Peyer's patch (tissue), 4 donors: ENCODE measurements at regions not wholly inside any gene's neighbourhood (a gene's known extent, or its start where the extent isn't known, plus 50 kb on each side); places are given as distances from the start of the nearest gene placed in this dataset.
"Not testable (repeated sequence)": the region's sequence is repeated elsewhere in the genome, so short reads cannot be mapped to it uniquely, and the experiment has no call there.

Source experiments
- DNase-seq, 3 donors: peaks; one replicate each; pipeline ENCODE4 v3.0.0-alpha.2; 2017 to 2019
- H3K27ac ChIP-seq, 4 donors: fragments of 200-600 bp; sonication (generic); one replicate each; pipeline ENCODE4 v1.5.1; 2016 to 2019
- H3K27me3 ChIP-seq, 2 donors: fragments of 200-600 bp; sonication (generic); one replicate each; pipeline ENCODE4 v1.5.1; 2019
- H3K36me3 ChIP-seq, 3 donors: fragments of 200-600 bp; sonication (generic); one replicate each; pipeline ENCODE4 v1.5.1; 2016 to 2019
- H3K4me1 ChIP-seq, 4 donors: fragments of 200-600 bp; sonication (generic); one replicate each; pipeline ENCODE4 v1.5.1; 2016 to 2019
- H3K4me3 ChIP-seq, 4 donors: fragments of 200-600 bp; sonication (generic); 1 replicate in 3 of 4; 2 replicates in 1 of 4; pipeline ENCODE4 v1.5.1; 2016 to 2019; ENCODE audit warnings: mild to moderate bottlenecking in 1 of 4
- H3K9me3 ChIP-seq, 4 donors: fragments of 200-600 bp; sonication (generic); one replicate each; pipeline ENCODE4 v1.5.1; 2016 to 2019; ENCODE audit warnings: mild to moderate bottlenecking in 1 of 4
- POLR2A ChIP-seq, 2 donors: fragments of 450-650 bp; IDR thresholded peaks; one replicate each; pipeline ENCODE4 v1.5.1; 2017; ENCODE audit warnings: antibody characterized with exemption in 2 of 2, mild to moderate bottlenecking in 2 of 2, moderate library complexity in 2 of 2
- TF ChIP-seq, protein P1 (sequence below), 6 experiments: fragments of 450-650 bp in 4 of 6; fragments of 200-600 bp in 2 of 6; sonication (generic) in 1 of 6; IDR thresholded peaks; one replicate each; pipeline ENCODE4 v1.5.1; 2017 to 2019; ENCODE audit warnings: antibody characterized with exemption in 6 of 6, mild to moderate bottlenecking in 3 of 6, moderate library complexity in 1 of 6

DNA sequence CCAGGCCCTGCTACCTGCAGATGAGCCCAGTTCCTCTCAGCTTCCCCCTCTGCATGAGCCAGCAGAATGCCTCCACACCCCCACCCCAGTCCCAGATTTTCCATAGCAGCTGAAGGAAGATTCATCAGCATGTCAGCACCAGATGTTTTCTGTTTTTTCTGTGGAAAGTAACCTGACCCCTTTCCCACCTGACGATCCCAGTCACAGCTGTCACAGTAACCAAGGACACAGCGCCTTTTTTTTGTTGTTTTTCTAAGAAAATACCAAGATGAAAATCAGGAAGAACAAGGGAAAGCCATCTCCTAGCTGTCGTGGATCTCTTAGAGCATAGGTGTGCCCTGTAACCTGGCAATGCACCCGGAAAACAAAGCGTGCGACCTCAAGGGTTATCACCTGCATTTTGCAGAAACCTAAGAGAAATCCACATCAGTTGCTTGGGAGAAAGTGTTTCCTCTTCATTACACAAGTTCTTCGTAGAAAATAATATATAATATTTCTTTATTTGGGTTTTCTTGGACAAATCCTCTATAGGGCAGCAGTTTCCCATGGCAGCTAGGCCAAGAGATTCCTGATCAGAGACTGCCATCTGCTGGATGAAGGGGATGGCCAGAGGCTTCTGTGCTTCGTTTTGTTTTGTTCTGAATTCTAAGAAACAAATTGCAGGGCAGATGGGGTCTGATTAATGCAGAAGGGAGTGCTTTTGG is 401.9 kb downstream of the TNS3 start:
- no peak overlapping the region for H3K4me3 ChIP-seq
- peaks cover 0 to 11% (median 0%) of the 10 kb centered on the region in 4 donors for H3K4me1 ChIP-seq
- H3K9me3 ChIP-seq = no peaks in the 10 kb centered on the region
- TF ChIP-seq, protein P1, sequence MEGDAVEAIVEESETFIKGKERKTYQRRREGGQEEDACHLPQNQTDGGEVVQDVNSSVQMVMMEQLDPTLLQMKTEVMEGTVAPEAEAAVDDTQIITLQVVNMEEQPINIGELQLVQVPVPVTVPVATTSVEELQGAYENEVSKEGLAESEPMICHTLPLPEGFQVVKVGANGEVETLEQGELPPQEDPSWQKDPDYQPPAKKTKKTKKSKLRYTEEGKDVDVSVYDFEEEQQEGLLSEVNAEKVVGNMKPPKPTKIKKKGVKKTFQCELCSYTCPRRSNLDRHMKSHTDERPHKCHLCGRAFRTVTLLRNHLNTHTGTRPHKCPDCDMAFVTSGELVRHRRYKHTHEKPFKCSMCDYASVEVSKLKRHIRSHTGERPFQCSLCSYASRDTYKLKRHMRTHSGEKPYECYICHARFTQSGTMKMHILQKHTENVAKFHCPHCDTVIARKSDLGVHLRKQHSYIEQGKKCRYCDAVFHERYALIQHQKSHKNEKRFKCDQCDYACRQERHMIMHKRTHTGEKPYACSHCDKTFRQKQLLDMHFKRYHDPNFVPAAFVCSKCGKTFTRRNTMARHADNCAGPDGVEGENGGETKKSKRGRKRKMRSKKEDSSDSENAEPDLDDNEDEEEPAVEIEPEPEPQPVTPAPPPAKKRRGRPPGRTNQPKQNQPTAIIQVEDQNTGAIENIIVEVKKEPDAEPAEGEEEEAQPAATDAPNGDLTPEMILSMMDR (IDR thresholded peaks at IDR 0.05) = peak in 5 of 6 experiments; percentile 19 to 86 (median 78)
- TF ChIP-seq POLR2A (IDR thresholded peaks at IDR 0.05) = no peak
- H3K27me3 ChIP-seq = no peaks in the 10 kb centered on the region
- H3K36me3 ChIP-seq = no peaks in the 10 kb centered on the region
- H3K27ac ChIP-seq = no peak overlapping the region
- peak in 1 of 3 donors; percentile 69 for DNase-seq

DNA sequence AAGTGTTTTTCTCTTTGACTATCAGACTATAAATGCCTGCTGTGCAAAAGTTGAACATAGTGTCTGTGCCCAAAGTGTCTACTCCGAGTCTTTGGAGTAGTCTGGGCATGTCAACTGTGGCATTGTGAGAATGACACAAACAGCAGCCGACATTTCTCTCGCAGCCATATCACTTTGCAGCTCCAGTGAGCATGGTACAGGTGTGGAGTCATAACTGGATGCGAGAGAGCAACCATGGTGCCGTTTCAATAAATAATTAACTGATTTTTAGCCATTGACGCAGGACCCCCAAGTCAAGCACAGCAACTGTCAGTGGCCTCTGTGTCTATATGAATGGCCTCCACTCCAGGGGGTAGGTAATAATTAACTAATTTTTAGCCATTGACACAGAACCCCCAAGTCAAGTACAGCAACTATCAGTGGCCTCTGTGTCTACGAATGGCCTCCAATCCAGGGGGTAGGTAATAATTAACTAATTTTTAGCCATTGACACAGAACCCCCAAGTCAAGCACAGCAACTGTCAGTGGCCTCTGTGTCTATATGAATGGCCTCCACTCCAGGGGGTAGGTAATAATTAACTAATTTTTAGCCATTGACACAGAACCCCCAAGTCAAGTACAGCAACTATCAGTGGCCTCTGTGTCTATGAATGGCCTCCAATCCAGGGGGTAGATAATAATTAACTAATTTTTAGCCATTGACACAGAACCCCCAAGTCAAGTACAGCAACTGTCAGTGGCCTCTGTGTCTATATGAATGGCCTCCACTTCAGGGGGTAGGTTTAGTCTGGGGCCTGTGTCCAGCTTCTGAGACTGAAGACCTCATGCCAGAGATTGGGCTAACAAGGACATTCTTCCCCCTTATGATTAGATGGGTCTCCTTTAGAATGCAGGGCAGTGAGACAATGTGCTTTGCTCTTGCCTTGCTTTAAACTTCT is 409.0 kb downstream of the TNS3 start:
- H3K9me3 ChIP-seq, H3K36me3 ChIP-seq, H3K4me3 ChIP-seq, H3K27ac ChIP-seq, DNase-seq, H3K4me1 ChIP-seq, H3K27me3 ChIP-seq: not testable (repeated sequence)

DNA sequence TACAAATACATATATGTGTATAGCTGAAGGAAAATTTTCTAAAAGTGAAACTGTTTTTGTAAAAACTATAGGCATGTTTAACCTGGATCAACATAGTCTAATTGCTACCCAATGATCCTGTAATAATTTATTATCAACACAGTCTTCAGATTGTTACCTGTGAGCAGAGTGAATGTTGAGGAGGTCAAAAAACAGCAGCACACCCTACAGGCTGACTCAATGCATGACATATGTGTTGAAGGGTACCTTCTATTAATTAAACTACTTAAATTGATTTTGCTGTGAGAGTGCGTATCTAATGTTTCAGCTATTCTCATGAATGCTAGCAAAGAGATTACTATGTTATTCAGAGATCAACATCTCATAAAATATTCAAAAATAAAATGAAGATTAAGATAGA is 411.4 kb downstream of the TNS3 start:
- Histone ChIP-seq H3K4me3 (no peak overlapping the region), H3K27me3 (no peaks in the 10 kb centered on the region), H3K36me3 (no peaks in the 10 kb centered on the region), H3K4me1 (no peaks in the 10 kb centered on the region), H3K27ac (no peak overlapping the region), H3K9me3 (no peaks in the 10 kb centered on the region)
- no peak for TF ChIP-seq POLR2A (IDR thresholded peaks at IDR 0.05)
- TF ChIP-seq, protein P1 (IDR thresholded peaks at IDR 0.05) = peak in 1 of 6 experiments; percentile 6
- no peak for DNase-seq

DNA sequence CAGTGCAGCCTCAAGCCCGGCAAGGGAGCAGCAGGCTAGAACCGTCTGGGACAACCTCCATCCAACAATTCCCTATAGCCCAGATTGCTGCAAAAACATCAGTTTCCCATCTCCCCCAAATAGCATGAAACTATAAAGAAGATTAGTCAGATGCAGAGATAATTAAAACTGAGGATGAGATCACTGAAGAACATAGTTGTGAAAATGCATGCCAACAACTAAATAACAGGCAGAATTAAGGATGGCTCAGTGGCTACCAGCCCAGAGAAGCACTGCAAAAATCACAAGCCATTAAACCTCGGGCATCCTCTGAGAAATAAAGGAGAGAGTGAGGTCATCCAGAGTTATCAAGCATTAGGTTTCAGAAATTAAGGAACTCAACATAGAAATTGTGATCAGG is 427.1 kb downstream of the TNS3 start:
- H3K4me3 ChIP-seq = no peak overlapping the region
- no peak for TF ChIP-seq POLR2A (IDR thresholded peaks at IDR 0.05)
- TF ChIP-seq, protein P1 (IDR thresholded peaks at IDR 0.05) = no peak
- H3K36me3 ChIP-seq = peaks cover 0 to 3% (median 0%) of the 10 kb centered on the region in 3 donors
- no peak for DNase-seq
- H3K27ac ChIP-seq = no peak overlapping the region
- no peaks in the 10 kb centered on the region for H3K9me3 ChIP-seq
- H3K27me3 ChIP-seq = no peaks in the 10 kb centered on the region
- H3K4me1 ChIP-seq = peaks cover 0 to 12% (median 0%) of the 10 kb centered on the region in 4 donors

DNA sequence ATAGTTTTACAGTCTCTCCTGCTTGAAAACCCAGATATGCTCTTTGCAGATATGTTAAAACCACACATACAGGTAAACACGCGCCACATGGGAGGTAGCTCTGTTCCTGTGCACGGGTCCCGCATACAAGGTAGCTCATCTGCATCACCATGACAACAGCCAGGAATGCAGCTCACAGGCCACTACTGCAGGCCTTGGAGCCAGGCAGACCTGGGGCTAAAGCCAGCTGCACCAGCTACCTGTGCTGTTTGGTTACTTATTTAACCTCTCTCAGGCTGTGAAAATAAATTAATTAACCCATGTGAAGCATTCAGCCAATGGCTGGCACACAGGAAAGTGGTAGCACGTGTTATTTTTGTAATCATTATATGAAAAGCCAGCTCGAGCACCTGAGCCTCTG is 428.3 kb downstream of the TNS3 start:
- no peaks in the 10 kb centered on the region for H3K36me3 ChIP-seq
- no peak overlapping the region for H3K4me3 ChIP-seq
- no peaks in the 10 kb centered on the region for H3K27me3 ChIP-seq
- no peak overlapping the region for H3K27ac ChIP-seq
- peaks cover 0 to 12% (median 0%) of the 10 kb centered on the region in 4 donors for H3K4me1 ChIP-seq
- H3K9me3 ChIP-seq = no peaks in the 10 kb centered on the region
- TF ChIP-seq POLR2A (IDR thresholded peaks at IDR 0.05) = no peak
- TF ChIP-seq, protein P1 (IDR thresholded peaks at IDR 0.05) = no peak
- no peak for DNase-seq

DNA sequence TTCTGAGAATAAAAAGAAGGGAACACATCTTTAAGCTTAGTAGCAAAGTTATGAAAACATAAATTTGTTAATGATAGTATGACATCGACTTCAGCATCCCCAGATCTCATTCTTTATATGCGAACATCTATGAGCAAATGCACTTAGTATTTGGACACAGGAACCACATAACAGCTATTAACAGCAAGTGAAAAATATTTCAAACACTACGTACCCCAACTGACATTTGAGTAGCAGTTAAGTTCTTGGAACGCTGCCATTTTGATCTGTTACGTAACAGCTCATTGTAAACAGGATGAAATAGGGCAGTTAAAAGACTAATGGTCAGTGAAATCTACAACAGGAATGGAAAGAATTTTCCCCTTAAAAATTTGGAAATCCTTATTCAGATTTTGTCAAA is 428.9 kb downstream of the TNS3 start:
- Histone ChIP-seq H3K36me3 (no peaks in the 10 kb centered on the region), H3K27me3 (no peaks in the 10 kb centered on the region), H3K4me1 (peaks cover 0 to 12% (median 0%) of the 10 kb centered on the region in 4 donors), H3K4me3 (no peak overlapping the region), H3K9me3 (no peaks in the 10 kb centered on the region), H3K27ac (no peak overlapping the region)
- TF ChIP-seq POLR2A (IDR thresholded peaks at IDR 0.05) = no peak
- TF ChIP-seq, protein P1 (IDR thresholded peaks at IDR 0.05) = no peak
- no peak for DNase-seq
